ENCODE measurements at regions not wholly inside any gene's neighbourhood (a gene's known extent, or its start where the extent isn't known, plus 50 kb on each side); places are given as distances from the start of the nearest gene placed in this dataset.

DNA sequence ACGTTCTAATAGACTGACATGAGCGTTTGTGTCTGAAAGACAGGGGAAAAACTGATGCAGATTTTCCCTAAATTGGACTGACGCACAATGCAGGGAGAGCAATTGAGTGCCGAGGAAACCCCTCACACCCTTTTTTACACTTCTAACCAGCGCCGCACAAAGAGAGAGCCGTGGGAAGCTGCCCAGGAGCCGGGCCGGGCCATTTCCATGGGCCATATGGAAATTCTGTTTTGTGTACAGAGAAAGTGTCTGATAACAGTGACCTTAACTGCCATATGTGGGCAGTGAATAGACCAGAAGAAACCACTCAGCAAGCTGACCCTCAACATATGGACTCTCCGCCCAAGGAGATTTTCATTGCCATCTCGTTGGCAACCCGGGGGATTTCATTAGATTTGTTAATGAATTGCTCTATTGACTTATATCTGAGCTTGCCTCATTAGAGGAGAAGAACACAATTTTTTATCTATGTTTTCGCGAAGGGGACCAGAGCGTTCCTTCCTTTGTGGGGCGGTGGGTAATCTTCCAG lies 225.9 kb upstream of the IRX3 start:
- TF ChIP-seq POLR2A (IDR thresholded peaks at IDR 0.05) = no peak
- TF ChIP-seq, protein P1, sequence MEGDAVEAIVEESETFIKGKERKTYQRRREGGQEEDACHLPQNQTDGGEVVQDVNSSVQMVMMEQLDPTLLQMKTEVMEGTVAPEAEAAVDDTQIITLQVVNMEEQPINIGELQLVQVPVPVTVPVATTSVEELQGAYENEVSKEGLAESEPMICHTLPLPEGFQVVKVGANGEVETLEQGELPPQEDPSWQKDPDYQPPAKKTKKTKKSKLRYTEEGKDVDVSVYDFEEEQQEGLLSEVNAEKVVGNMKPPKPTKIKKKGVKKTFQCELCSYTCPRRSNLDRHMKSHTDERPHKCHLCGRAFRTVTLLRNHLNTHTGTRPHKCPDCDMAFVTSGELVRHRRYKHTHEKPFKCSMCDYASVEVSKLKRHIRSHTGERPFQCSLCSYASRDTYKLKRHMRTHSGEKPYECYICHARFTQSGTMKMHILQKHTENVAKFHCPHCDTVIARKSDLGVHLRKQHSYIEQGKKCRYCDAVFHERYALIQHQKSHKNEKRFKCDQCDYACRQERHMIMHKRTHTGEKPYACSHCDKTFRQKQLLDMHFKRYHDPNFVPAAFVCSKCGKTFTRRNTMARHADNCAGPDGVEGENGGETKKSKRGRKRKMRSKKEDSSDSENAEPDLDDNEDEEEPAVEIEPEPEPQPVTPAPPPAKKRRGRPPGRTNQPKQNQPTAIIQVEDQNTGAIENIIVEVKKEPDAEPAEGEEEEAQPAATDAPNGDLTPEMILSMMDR (IDR thresholded peaks at IDR 0.05) = no peak
